GM23248 (cell line): ENCODE measurements at regions not wholly inside any gene's neighbourhood (a gene's known extent, or its start where the extent isn't known, plus 50 kb on each side); places are given as distances from the start of the nearest gene placed in this dataset.

Experiments used
- DNase-seq: peaks from one replicate; pipeline ENCODE4 v3.0.0-alpha.2; 2015
- H2AFZ ChIP-seq: fragments of 200-600 bp; sonication (generic); 2 replicates; pipeline ENCODE4 v1.6.1; 2016; ENCODE audit warnings: antibody characterized with exemption
- H3F3A ChIP-seq: fragments of 200-600 bp; sonication (generic); 2 replicates; pipeline ENCODE4 v1.6.1; 2016; ENCODE audit warnings: mild to moderate bottlenecking, antibody characterized with exemption, mixed run types; ENCODE audit not compliant: insufficient read depth
- H3K27ac ChIP-seq: fragments of 200-600 bp; sonication (generic); 2 replicates; pipeline ENCODE4 v1.5.1; 2016; ENCODE audit warnings: mild to moderate bottlenecking
- H3K27me3 ChIP-seq: fragments of 200-600 bp; sonication (generic); replicated peaks from 2 replicates; pipeline ENCODE4 v1.6.1; 2016; ENCODE audit warnings: mild to moderate bottlenecking; ENCODE audit not compliant: insufficient read depth
- H3K36me3 ChIP-seq: fragments of 200-600 bp; sonication (generic); 2 replicates; pipeline ENCODE4 v1.6.1; 2016; ENCODE audit warnings: low read depth, mild to moderate bottlenecking
- H3K4me1 ChIP-seq: fragments of 200-600 bp; sonication (generic); 2 replicates; pipeline ENCODE4 v1.6.1; 2016; ENCODE audit warnings: mild to moderate bottlenecking; ENCODE audit not compliant: insufficient read depth
- H3K4me2 ChIP-seq: fragments of 200-600 bp; sonication (generic); one replicate; pipeline ENCODE4 v1.6.1; 2016; ENCODE audit warnings: mild to moderate bottlenecking; ENCODE audit not compliant: unreplicated experiment
- H3K4me3 ChIP-seq: fragments of 200-600 bp; sonication (generic); 2 replicates; pipeline ENCODE4 v1.5.1; 2016; ENCODE audit warnings: mild to moderate bottlenecking
- H3K79me2 ChIP-seq: fragments of 200-600 bp; sonication (generic); 2 replicates; pipeline ENCODE4 v1.6.1; 2016; ENCODE audit warnings: mild to moderate bottlenecking; ENCODE audit not compliant: insufficient read depth
- H3K9ac ChIP-seq: fragments of 200-600 bp; sonication (generic); 2 replicates; pipeline ENCODE4 v1.6.1; 2016; ENCODE audit warnings: mild to moderate bottlenecking
- H3K9me2 ChIP-seq: fragments of 200-600 bp; sonication (generic); 2 replicates; pipeline ENCODE4 v1.6.1; 2016; ENCODE audit warnings: mixed run types, mild to moderate bottlenecking, moderate library complexity; ENCODE audit not compliant: insufficient read depth
- H3K9me3 ChIP-seq: fragments of 200-600 bp; sonication (generic); one replicate; pipeline ENCODE4 v1.6.1; 2017; ENCODE audit warnings: low read depth
- H4K20me1 ChIP-seq: fragments of 200-600 bp; sonication (generic); 2 replicates; pipeline ENCODE4 v1.6.0; 2016; ENCODE audit not compliant: insufficient read depth
- EZH2 ChIP-seq: fragments of 200-600 bp; sonication (generic); IDR thresholded peaks from 2 replicates; pipeline ENCODE4 v1.6.1; 2018; ENCODE audit warnings: antibody characterized with exemption, mild to moderate bottlenecking; ENCODE audit not compliant: insufficient read depth, poor library complexity, severe bottlenecking
- EZH2phosphoT487 ChIP-seq: fragments of 200-600 bp; sonication (generic); IDR thresholded peaks from 2 replicates; pipeline ENCODE4 v1.6.1; 2018; ENCODE audit warnings: antibody characterized with exemption, moderate library complexity, mild to moderate bottlenecking, low read depth; ENCODE audit not compliant: insufficient read depth
- WGBS, 2 experiments: methylation state at CpG; one replicate each; pipeline ENCODE4 v1.1.6; 2015 to 2017; ENCODE audit warnings: low lambda C conversion rate in 2 of 2, low coverage in 1 of 2; ENCODE audit errors: missing lambda C conversion rate in 2 of 2; 5-methylcytosine and 5-hydroxymethylcytosine counted together
- in situ Hi-C: fragments of 300-500 bp; cut with MboI; formaldehyde crosslinking; loops from 2 replicates; pipeline ENCODE4 v1.15.0; 2020

DNA sequence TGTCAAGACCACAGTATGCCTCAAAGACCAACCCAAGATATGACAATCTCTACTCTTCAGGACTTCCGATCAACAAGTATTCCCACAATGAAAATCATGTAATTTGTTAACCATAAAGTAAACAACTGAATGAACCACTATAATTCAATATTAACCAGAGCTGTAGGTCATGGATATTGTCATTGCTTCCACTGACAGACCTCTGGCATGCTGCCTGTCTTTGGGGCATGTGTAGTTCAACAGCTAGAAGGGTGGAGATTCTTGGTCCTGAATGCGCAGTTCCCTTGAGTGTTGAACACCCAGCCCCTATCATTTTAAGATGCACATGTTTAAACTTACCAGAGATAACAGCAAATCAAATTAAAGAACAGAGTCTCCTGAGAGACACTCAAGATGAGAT lies 283.0 kb downstream of the CEMIP2 start:
- no peaks in the 10 kb centered on the region for H3K36me3 ChIP-seq
- in situ Hi-C loops: no loop called here
- H3K4me2 ChIP-seq: no peak overlapping the region
- H3K4me1 ChIP-seq: no peaks in the 10 kb centered on the region; the same call in 1 of the 2 replicates
- H2AFZ ChIP-seq: no peak overlapping the region
- H3K4me3 ChIP-seq: no peak overlapping the region
- H4K20me1 ChIP-seq: no peaks in the 10 kb centered on the region
- no peaks in the 10 kb centered on the region for H3K9me2 ChIP-seq
- TF ChIP-seq EZH2phosphoT487 (no peak), EZH2 (no peak)
- DNase-seq: no peak
- WGBS, 2 experiments: 83 to 87% methylated on average over 2 of the region's 2 CpGs
- no peaks in the 10 kb centered on the region for H3K79me2 ChIP-seq
- H3K27ac ChIP-seq: no peak overlapping the region
- no peaks in the 10 kb centered on the region for H3F3A ChIP-seq
- H3K9ac ChIP-seq: no peak overlapping the region
- no peaks in the 10 kb centered on the region for H3K9me3 ChIP-seq
- H3K27me3 ChIP-seq: no peaks in the 10 kb centered on the region

DNA sequence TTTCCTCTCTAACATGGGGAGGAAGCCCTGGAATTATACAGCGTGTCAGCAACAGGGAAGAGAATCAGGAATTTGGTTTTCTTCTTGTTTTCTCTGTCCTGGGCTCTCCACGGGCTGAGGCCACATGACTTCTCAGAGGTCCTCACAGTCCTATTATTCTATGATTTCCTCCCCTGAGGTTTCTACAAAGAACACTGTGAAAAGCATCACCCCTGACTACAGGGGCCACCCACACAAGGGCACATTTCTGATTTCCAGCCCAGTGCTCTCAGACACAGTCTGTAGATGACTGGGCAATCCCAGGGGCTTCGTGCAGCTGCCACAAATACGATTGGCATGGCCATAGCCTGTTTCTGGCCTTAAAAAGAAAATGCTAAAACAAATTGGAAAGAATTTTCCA lies 284.9 kb downstream of the CEMIP2 start:
- whole genome bisulfite sequencing, 2 experiments: 36 to 39% methylated on average over 4 of the region's 4 CpGs
- no peaks in the 10 kb centered on the region for H4K20me1 ChIP-seq

DNA sequence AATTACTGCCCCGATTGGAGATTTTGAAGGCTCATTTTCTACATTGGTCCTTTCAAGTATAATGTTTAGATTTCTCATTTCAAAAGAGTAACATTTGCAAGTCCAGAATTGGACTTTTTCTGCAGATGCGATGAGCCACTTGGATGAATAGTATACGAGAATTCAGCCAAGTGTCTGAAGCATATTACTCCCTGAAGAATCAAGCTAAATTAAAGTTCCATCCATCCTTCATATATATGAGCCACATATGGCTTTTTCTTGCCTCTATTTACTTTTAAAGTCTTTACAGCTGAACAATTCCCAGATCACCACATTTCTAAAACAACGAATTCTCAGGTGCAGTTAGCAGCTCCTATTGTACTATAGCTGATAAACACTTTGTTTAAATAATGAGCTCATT lies 288.7 kb downstream of the CEMIP2 start:
- in situ Hi-C loops: no loop called here
- Histone ChIP-seq H3K4me1 (no peaks in the 10 kb centered on the region), H2AFZ (no peak overlapping the region), H3F3A (no peaks in the 10 kb centered on the region), H3K36me3 (no peaks in the 10 kb centered on the region), H3K27me3 (no peaks in the 10 kb centered on the region), H4K20me1 (no peaks in the 10 kb centered on the region), H3K9ac (no peak overlapping the region), H3K79me2 (no peaks in the 10 kb centered on the region), H3K27ac (no peak overlapping the region), H3K4me3 (no peak overlapping the region), H3K4me2 (no peak overlapping the region), H3K9me3 (no peaks in the 10 kb centered on the region), H3K9me2 (no peaks in the 10 kb centered on the region)
- no peak for DNase-seq
- WGBS, 2 experiments: 48 to 51% methylated on average over 4 of the region's 4 CpGs
- TF ChIP-seq EZH2phosphoT487 (no peak), EZH2 (no peak)

More for the DNA sequence above, 284.9 kb downstream of the CEMIP2 start:
- no peaks in the 10 kb centered on the region for H3K27me3 ChIP-seq
- no peaks in the 10 kb centered on the region for H3K79me2 ChIP-seq
- no peak overlapping the region for H3K4me2 ChIP-seq
- H3F3A ChIP-seq: no peaks in the 10 kb centered on the region
- H3K27ac ChIP-seq: no peak overlapping the region
- H2AFZ ChIP-seq: no peak overlapping the region
- no peaks in the 10 kb centered on the region for H3K9me2 ChIP-seq
- no peak overlapping the region for H3K4me3 ChIP-seq
- no peak overlapping the region for H3K9ac ChIP-seq
- in situ Hi-C loops: no loop called here
- H3K4me1 ChIP-seq: no peaks in the 10 kb centered on the region; the same call in 1 of the 2 replicates
- no peak for DNase-seq
- no peak for TF ChIP-seq EZH2
- no peak for TF ChIP-seq EZH2phosphoT487
- H3K9me3 ChIP-seq: no peaks in the 10 kb centered on the region
- H3K36me3 ChIP-seq: no peaks in the 10 kb centered on the region

DNA sequence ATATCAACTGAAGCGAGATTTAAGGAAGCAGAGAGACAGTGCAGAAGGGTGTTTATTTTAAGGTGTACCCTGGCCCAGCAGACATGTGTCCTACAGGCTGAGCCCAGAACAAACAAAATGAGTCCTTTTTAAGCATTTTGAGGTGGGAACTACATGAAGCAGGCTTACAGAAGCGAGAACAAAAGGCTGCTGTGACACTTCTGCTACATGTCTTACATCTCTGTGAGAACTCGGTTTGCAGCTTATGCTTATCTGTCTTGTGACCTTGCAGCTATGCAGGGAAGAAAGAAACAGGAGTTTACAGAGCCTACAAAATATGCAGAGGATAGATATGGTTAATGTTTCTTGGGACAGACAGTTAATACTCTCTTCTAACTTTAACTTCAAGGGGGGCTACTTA lies 295.9 kb downstream of the CEMIP2 start:
- H4K20me1 ChIP-seq: no peaks in the 10 kb centered on the region
- no peaks in the 10 kb centered on the region for H3F3A ChIP-seq
- no peak overlapping the region for H3K4me3 ChIP-seq
- TF ChIP-seq EZH2 (no peak), EZH2phosphoT487 (no peak)
- no peak for DNase-seq
- H3K9me3 ChIP-seq: no peaks in the 10 kb centered on the region
- no peaks in the 10 kb centered on the region for H3K9me2 ChIP-seq
- H3K27ac ChIP-seq: no peak overlapping the region
- H3K79me2 ChIP-seq: no peaks in the 10 kb centered on the region
- in situ Hi-C loops: no loop called here
- WGBS, 2 experiments: 33% methylated on average over 3 of the region's 3 CpGs
- no peak overlapping the region for H3K9ac ChIP-seq
- no peaks in the 10 kb centered on the region for H3K4me1 ChIP-seq
- H3K36me3 ChIP-seq: no peaks in the 10 kb centered on the region
- H2AFZ ChIP-seq: no peak overlapping the region
- H3K27me3 ChIP-seq: no peaks in the 10 kb centered on the region; the same call in 1 of the 2 replicates
- H3K4me2 ChIP-seq: no peak overlapping the region

DNA sequence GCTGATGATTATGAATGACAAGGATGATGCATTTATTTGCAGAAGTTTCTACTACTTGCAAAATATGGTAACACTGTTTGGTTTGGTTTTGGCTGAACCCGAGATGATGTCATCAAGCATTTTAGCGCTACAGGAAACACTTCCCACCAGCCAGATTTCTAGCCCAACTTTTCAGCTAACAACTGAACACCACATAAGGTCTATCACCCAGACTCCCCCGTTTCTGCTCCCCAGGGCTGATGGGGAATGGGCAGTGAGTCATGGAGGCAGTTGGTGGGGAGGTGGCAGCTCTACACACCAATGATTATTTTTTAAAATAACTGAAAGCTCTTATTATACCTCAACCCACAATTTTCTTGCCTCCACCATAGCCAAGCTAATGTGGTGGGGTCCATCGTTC lies 302.9 kb downstream of the CEMIP2 start:
- no peaks in the 10 kb centered on the region for H3K4me1 ChIP-seq
- no peaks in the 10 kb centered on the region for H3K9me2 ChIP-seq
- H3K4me2 ChIP-seq: no peak overlapping the region
- H3K36me3 ChIP-seq: no peaks in the 10 kb centered on the region
- DNase-seq: no peak
- no peaks in the 10 kb centered on the region for H3K9me3 ChIP-seq
- H3K27me3 ChIP-seq: no peaks in the 10 kb centered on the region
- TF ChIP-seq EZH2 (no peak), EZH2phosphoT487 (no peak)
- no peak overlapping the region for H3K27ac ChIP-seq
- H3F3A ChIP-seq: no peaks in the 10 kb centered on the region
- no peak overlapping the region for H2AFZ ChIP-seq
- in situ Hi-C loops: no loop called here
- H4K20me1 ChIP-seq: no peaks in the 10 kb centered on the region
- no peak overlapping the region for H3K4me3 ChIP-seq
- H3K79me2 ChIP-seq: no peaks in the 10 kb centered on the region
- WGBS, 2 experiments: 24 to 25% methylated on average over 4 of the region's 4 CpGs
- no peak overlapping the region for H3K9ac ChIP-seq
